ENCODE measurements at regions not wholly inside any gene's neighbourhood (a gene's known extent, or its start where the extent isn't known, plus 50 kb on each side); places are given as distances from the start of the nearest gene placed in this dataset. TPM values are rescaled to one million over a fixed set of nuclear protein-coding genes. Genes with fewer than 3 reads are reported as not detected.

- DNase-seq (ENCODE audit: low read depth in 2 of 3, low spot score in 2 of 3), result no peak
Measured at GRCh38 chr11:87394924-87395323, 357.2 kb downstream of the TMEM135 start.

DNA sequence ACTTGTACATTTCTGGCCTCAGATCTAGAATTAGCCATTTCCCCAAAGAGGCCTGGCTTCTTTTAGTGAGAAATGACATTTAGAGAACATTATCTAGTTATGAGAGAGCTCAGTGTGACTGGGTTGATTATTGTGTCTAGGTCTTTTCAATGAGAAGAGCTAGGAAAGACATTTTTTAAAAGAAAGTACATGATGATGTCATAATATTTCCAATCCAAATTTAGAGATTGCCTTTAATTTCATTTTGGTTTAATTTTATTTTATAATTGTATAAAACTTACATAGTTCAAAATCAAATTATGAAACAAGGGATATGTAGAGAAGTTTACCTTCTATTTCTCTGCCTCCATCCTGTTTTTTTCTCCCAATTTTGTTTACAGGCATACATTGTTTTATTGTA is 354.9 kb downstream of the TMEM135 start:
- DNase-seq (ENCODE audit: low read depth in 2 of 3, low spot score in 2 of 3), result no peak

DNA sequence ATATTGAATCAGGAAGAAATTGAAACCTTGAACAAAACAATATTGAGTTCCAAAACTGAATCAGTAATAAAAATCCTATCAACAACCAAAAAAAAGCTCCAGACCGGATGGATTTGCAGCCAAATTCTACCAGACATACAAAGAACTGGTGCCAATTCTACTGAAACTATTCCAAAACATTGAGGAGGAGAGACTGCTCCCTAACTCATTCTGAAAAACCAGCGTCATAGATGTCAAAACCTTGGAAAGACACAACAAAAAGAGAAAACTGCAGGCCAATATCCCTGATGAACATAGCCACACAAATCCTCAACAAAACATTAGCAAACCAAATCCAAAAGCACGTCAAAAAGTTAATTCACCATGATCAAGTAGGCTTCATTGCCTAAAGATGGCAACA is 353.8 kb downstream of the TMEM135 start:
- DNase-seq (ENCODE audit: low read depth in 2 of 3, low spot score in 2 of 3), result no peak

DNA sequence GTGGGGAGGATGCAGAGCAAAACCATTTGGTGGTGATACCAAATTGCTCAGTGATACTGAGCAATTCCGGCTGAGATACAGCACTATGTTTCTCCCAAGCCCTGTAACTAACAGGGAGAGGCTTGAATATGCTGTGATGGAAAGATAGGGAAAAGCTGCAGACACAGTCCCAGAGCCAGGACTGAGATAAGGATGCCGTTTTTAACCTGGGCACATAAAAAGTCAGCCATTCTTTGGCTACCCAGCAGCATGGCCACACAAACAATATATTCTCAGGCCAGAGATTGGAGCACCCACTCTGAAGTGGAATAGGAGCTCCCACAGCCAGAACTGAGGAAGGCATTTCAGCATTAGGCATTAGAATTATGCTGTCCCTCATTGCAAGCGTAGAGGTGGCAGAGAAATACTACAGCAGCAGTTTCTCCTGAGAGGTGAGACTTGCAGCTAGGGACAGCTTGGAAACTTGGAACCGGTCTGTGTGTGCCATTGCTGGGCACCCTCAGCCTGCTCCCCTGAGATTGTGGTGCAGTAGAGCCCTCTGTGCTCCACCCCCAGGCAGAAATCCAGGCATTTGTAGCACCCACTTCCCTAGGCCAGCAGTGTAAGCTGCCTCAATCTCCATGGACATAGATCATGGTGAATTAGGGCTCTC is 346.5 kb downstream of the TMEM135 start:
- DNase-seq (ENCODE audit: low read depth in 2 of 3, low spot score in 2 of 3), result no peak

DNA sequence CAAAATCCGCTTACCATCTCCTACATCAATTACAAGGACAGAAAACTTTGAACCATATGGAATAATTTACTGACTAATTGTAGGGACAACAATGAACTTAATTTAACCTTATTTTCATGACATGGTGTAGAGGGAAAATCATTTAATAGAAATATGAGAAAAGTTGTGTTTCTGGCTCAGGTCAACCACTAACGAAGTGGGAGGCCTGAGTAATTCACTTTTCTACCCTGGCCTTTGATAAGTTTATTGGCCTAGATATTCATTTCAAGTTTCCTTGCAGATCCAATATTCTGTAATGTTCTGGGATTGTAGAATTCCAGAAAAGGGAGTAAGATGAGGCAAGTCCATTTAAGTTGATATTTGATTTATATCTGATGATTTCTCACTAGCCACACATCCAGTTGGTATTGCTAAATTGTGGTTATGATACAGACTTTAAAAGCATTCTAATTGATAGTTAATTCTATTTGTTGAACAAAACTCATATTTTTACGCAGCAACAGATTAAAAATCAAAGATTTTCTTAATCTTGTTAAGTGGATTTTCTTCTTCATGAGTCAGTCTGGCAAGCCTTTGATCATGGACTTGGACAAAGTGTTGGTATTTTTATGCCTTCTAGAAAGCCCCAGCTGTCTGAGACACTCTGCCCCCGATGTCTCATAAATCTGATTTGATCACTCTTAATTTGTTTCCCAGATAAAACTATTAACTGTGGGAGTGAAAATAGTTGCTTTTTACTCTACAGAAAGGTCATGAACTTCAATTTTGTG is 336.5 kb downstream of the TMEM135 start:
- no peak for DNase-seq (ENCODE audit: low read depth in 2 of 3, low spot score in 2 of 3)

Small RNA genes lying in the stretch of these regions (small RNA-seq; reads per million reads assigned to genes)
- not detected for gene AP000676.1
- not detected for gene RF00026
- not detected for gene RNU6-1135P
